NAMALWA (cell line): ENCODE measurements at regions not wholly inside any gene's neighbourhood (a gene's known extent, or its start where the extent isn't known, plus 50 kb on each side); places are given as distances from the start of the nearest gene placed in this dataset.

ENCODE experiments used
- DNase-seq: peaks from one replicate; pipeline ENCODE4 v3.0.0-alpha.2; 2015; ENCODE audit warnings: low spot score

- DNase-seq, result no peak
Measured at GRCh38 chr18:2036086-2036485, 535.2 kb downstream of the METTL4 start.

- DNase-seq, result no peak
Measured at GRCh38 chr18:2040279-2040678, 531.0 kb downstream of the METTL4 start.

GRCh38 chr18:2049986-2050385, 521.3 kb downstream of the METTL4 start:
- no peak for DNase-seq

GRCh38 chr18:2050702-2051201, 520.6 kb downstream of the METTL4 start:
- no peak for DNase-seq

GRCh38 chr18:2053490-2054089, 517.7 kb downstream of the METTL4 start:
- no peak for DNase-seq

- DNase-seq, result no peak
Measured at GRCh38 chr18:2059336-2059735, 512.0 kb downstream of the METTL4 start.

GRCh38 chr18:2060086-2060485, 511.2 kb downstream of the METTL4 start:
- no peak for DNase-seq

GRCh38 chr18:2070631-2071030, 500.7 kb downstream of the METTL4 start:
- DNase-seq, result no peak

GRCh38 chr18:2075499-2075898, 495.8 kb downstream of the METTL4 start:
- DNase-seq, result no peak

- no peak for DNase-seq
Measured at GRCh38 chr18:2082676-2083075, 488.6 kb downstream of the METTL4 start.

- peak; percentile 28 for DNase-seq
Measured at GRCh38 chr18:2083691-2084090, 487.6 kb downstream of the METTL4 start.

GRCh38 chr18:2086439-2086838, 484.9 kb downstream of the METTL4 start:
- DNase-seq, result no peak

GRCh38 chr18:2087877-2088673, 483.2 kb downstream of the METTL4 start:
- DNase-seq, result no peak

- no peak for DNase-seq
Measured at GRCh38 chr18:2089396-2089795, 481.9 kb downstream of the METTL4 start.

GRCh38 chr18:2091937-2092336, 479.4 kb downstream of the METTL4 start:
- no peak for DNase-seq

- no peak for DNase-seq
Measured at GRCh38 chr18:2096551-2096950, 474.8 kb downstream of the METTL4 start.

GRCh38 chr18:2100694-2101213, 470.6 kb downstream of the METTL4 start:
- no peak for DNase-seq

GRCh38 chr18:2102022-2102421, 469.3 kb downstream of the METTL4 start:
- DNase-seq, result no peak

GRCh38 chr18:2103299-2103698, 468.0 kb downstream of the METTL4 start:
- DNase-seq, result no peak

GRCh38 chr18:2104620-2105462, 466.5 kb downstream of the METTL4 start:
- peak; percentile 64 for DNase-seq

GRCh38 chr18:2108591-2108990, 462.7 kb downstream of the METTL4 start:
- DNase-seq, result no peak

- DNase-seq, result no peak
Measured at GRCh38 chr18:2111456-2111855, 459.8 kb downstream of the METTL4 start.
